ENCODE measurements at regions not wholly inside any gene's neighbourhood (a gene's known extent, or its start where the extent isn't known, plus 50 kb on each side); places are given as distances from the start of the nearest gene placed in this dataset.

DNA sequence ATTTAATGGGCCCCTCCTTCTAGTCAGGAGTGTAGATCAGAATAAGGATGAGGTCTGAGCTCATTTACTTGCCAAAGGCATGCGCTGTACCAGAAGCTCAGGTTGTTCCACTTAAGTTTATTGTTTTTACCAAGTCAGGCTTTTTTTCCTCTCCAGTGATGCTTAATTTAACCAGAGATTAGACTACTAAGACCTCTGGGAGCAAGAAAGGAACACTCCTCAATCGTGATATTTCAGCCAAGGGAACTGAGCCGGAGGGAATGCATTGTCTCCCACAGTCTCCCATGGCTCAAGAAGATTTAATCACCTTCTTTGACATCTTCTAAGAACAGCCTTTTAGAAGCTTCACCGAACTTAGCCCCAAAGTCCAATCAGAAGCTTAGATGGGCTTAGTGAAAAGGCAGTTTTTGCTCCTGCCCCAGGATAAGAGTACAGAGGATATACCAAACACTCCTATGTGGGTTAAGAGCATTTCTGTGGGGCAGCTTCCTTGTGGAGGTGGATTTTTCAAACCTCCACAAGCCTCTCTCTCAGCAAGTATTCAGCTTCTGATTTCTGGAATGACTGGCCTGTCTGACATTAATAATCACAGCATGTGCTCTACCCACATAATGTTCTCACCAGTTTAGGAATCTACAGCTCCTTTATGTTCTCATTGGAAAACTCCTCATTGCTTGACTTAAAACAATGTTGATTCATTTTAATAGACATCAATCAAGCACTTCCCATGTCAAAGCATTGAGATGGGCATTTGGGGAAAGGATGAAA lies 322.7 kb downstream of the SUCLA2 start:
- Histone ChIP-seq H3K79me1 (ENCODE audit: low read depth in 1 of 2, low read length in 2 of 2) (no peaks in the 10 kb centered on the region), H2AFZ (replicated peaks; ENCODE audit: low read length, poor library complexity) (no peak overlapping the region), H2BK15ac (ENCODE audit: low read depth, low read length) (0 out of 3 replicates have a peak overlapping the region, but pooled peaks have one; percentile 4), H3K23ac (ENCODE audit: low read depth, low read length) (no peak overlapping the region), H2BK5ac (ENCODE audit: low read depth, low read length, poor library complexity, severe bottlenecking) (no peak overlapping the region), H4K91ac (ENCODE audit: insufficient read depth, low read depth, low read length) (no peak overlapping the region), H4K5ac (ENCODE audit: low read depth, low read length) (no peak overlapping the region), H3K18ac (ENCODE audit: low read depth, low read length) (peak overlapping the region; percentile 38; the same call in 1 of the 2 replicates), H3K36me3 (ENCODE audit: control insufficient read depth, insufficient read depth, low read length) (no peaks in the 10 kb centered on the region), H2BK20ac (ENCODE audit: low read depth, low read length) (peak overlapping the region; percentile 26; the same call in 1 of the 2 replicates), H3K27ac (ENCODE audit: insufficient read depth, low read length) (no peak overlapping the region), H3K9me3 (ENCODE audit: control insufficient read depth, insufficient read depth, low read length) (no peaks in the 10 kb centered on the region), H4K8ac (ENCODE audit: low read depth in 2 of 2, low read length in 2 of 2) (no peak overlapping the region), H2AK5ac (ENCODE audit: low read depth, low read length) (no peak overlapping the region; the same call in 1 of the 2 replicates), H3K9me1 (ENCODE audit: insufficient read depth, low read length) (peaks cover 2% of the 10 kb centered on the region; the same call in 1 of the 2 replicates), H3K4me2 (ENCODE audit: low read depth, low read length) (no peak overlapping the region), H2AK9ac (replicated peaks; ENCODE audit: low read depth, low read length, poor library complexity) (no peak overlapping the region), H3K56ac (ENCODE audit: extremely low read depth, insufficient read depth, low read length) (no peak overlapping the region), H3K27me3 (ENCODE audit: control insufficient read depth, insufficient read depth, low read length) (no peaks in the 10 kb centered on the region), H3K4me1 (ENCODE audit: control insufficient read depth, insufficient read depth, low read length) (peaks cover 9% of the 10 kb centered on the region), H4K20me1 (ENCODE audit: insufficient read depth, low read length) (no peaks in the 10 kb centered on the region), H3K4me3 (ENCODE audit: insufficient read depth, low read depth, low read length) (no peak overlapping the region), H3K9ac (ENCODE audit: low read depth, low read length) (no peak overlapping the region), H3K4ac (ENCODE audit: low read depth, low read length) (no peak overlapping the region), H3K14ac (replicated peaks; ENCODE audit: low read depth, low read length) (no peak overlapping the region), H2BK120ac (ENCODE audit: low read depth, low read length) (peak overlapping the region; percentile 14; the same call in 1 of the 2 replicates)
- in situ Hi-C loops (cut with MboI; ENCODE audit: low sequenced_read_pairs) (no loop called here), dilution Hi-C loops (cut with HindIII; ENCODE audit: low sequenced_read_pairs, unreplicated experiment) (no loop called here), intact Hi-C loops (cut with micrococcal nuclease) (no loop called here)
- WGBS, 2 experiments (ENCODE audit: extremely low coverage in 2 of 2, insufficient read length in 1 of 2) = no CpG with 5 or more reads among the region's 4 CpGs
- no TSS peak for BruUV-seq (replicated peaks)
- TF ChIP-seq MAZ (IDR thresholded peaks at IDR 0.05; ENCODE audit: borderline replicate concordance, low read depth, low read length) = no peak
- TF ChIP-seq BHLHE40 (IDR thresholded peaks at IDR 0.05; ENCODE audit: low read depth, low read length) = no peak
- no peak for TF ChIP-seq USF2 (IDR thresholded peaks at IDR 0.05; ENCODE audit: low read depth, low read length)
- TF ChIP-seq RCOR1 (IDR thresholded peaks at IDR 0.05; ENCODE audit: insufficient replicate concordance, low read length) = no peak
- TF ChIP-seq CHD1 (IDR thresholded peaks at IDR 0.05; ENCODE audit: low read depth, low read length) = no peak
- no peak for TF ChIP-seq RAD21 (IDR thresholded peaks at IDR 0.05; ENCODE audit: low read length)
- ChIA-PET CTCF (no interaction called here), POLR2A (ENCODE audit: unreplicated experiment) (no interaction called here)
- ATAC-seq (ENCODE audit: low read depth) (no peak), DNase-seq (no peak)
